ENCODE measurements at regions not wholly inside any gene's neighbourhood (a gene's known extent, or its start where the extent isn't known, plus 50 kb on each side); places are given as distances from the start of the nearest gene placed in this dataset.
"Not testable (repeated sequence)": the region's sequence is repeated elsewhere in the genome, so short reads cannot be mapped to it uniquely, and the experiment has no call there.

DNA sequence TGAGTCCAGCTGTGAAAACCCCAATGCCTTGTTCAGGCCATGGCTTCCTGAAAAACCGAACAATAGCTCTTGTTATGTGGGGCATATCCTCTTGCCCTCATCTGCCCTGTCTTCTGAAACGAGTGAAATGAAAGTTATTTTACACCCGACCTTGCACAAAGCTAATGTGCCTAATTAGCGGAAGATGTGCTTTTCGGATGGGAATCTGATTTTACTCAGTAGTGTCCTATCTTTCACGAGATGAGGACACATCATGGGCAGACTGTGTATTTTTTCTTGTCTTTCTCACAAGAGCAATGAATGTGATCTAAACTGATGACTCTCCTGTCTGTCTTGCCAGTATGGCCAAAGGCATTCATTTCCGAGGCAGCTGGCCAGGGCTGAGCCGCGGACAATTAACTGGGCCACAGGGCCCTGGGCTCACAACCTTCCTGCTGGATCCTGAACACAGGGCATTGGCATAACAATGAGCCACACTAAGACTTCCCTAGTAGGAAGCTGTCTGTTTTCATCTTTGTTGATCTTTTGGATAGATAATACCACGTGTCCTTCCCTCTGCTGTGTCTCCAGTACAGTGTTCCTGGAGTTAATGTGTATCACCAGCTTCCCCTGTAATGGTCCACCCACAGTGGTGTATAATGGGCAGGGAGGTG is 86.0 kb upstream of the HIF1A start:
- peak; percentile 75 for DNase-seq
- Mint-ChIP-seq H3K36me3 (ENCODE audit: low read depth) (no peaks in the 10 kb centered on the region), H3K4me1 (ENCODE audit: low read depth) (peaks cover 40% of the 10 kb centered on the region), H3K27me3 (ENCODE audit: insufficient read depth) (no peaks in the 10 kb centered on the region; the same call in 1 of the 2 replicates), H3K27ac (peak overlapping the region; percentile 68), H3K9me3 (no peaks in the 10 kb centered on the region), H3K4me3 (no peak overlapping the region; the same call in 1 of the 2 replicates)
- TF ChIP-seq, protein P1, sequence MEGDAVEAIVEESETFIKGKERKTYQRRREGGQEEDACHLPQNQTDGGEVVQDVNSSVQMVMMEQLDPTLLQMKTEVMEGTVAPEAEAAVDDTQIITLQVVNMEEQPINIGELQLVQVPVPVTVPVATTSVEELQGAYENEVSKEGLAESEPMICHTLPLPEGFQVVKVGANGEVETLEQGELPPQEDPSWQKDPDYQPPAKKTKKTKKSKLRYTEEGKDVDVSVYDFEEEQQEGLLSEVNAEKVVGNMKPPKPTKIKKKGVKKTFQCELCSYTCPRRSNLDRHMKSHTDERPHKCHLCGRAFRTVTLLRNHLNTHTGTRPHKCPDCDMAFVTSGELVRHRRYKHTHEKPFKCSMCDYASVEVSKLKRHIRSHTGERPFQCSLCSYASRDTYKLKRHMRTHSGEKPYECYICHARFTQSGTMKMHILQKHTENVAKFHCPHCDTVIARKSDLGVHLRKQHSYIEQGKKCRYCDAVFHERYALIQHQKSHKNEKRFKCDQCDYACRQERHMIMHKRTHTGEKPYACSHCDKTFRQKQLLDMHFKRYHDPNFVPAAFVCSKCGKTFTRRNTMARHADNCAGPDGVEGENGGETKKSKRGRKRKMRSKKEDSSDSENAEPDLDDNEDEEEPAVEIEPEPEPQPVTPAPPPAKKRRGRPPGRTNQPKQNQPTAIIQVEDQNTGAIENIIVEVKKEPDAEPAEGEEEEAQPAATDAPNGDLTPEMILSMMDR (IDR thresholded peaks at IDR 0.05) = no peak

DNA sequence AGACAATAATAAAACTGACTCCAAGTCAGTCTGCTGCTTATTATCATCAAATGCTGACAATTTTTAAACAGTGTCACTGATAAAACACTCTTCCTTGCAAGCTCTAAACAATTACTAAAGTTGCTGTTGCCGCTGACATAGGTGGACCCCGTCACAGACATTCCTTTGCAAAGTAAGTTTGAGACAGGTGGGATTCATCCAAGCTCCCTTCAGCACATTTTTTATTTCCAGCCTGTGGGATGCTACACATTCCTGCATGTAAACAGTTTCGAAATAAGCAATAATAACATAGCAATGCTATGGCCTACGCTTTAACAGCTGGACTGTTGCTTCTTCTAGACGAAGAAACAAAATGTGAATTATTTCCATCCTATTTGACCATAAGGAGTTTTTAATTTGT is 85.4 kb upstream of the HIF1A start:
- DNase-seq = no peak
- TF ChIP-seq, protein P1 (IDR thresholded peaks at IDR 0.05) = no peak
- no peaks in the 10 kb centered on the region for H3K9me3 Mint-ChIP-seq

DNA sequence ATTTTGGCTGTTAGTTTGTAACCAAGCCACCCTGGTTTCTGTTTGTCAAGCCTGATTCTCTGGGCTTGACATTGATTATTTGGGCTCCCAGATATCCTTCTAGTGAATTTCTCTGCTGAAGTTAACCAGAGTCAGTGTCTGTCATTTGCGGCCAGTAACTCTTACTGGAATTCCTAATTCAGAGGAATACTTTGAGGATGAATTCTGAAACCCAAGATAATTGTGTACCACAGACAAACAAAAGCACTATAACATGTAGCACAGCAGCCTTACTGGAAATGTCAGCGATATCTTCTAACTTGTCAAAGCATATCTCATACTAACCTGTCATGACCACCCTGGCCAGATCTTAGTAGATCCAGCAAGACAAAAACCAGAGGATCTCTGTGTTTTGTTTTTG is 84.4 kb upstream of the HIF1A start:
- no peaks in the 10 kb centered on the region for H3K36me3 Mint-ChIP-seq (ENCODE audit: low read depth)
- no peak overlapping the region for H3K27ac Mint-ChIP-seq
- DNase-seq = no peak
- peaks cover 46% of the 10 kb centered on the region for H3K4me1 Mint-ChIP-seq (ENCODE audit: low read depth)
- H3K9me3 Mint-ChIP-seq = no peaks in the 10 kb centered on the region
- no peaks in the 10 kb centered on the region; the same call in 1 of the 2 replicates for H3K27me3 Mint-ChIP-seq (ENCODE audit: insufficient read depth)
- H3K4me3 Mint-ChIP-seq = no peak overlapping the region
- TF ChIP-seq, protein P1 (IDR thresholded peaks at IDR 0.05) = no peak

More for the DNA sequence above, 85.4 kb upstream of the HIF1A start:
- Mint-ChIP-seq H3K27ac (peak overlapping the region; percentile 68; the same call in 1 of the 2 replicates), H3K36me3 (ENCODE audit: low read depth) (no peaks in the 10 kb centered on the region), H3K4me1 (ENCODE audit: low read depth) (peaks cover 40% of the 10 kb centered on the region), H3K27me3 (ENCODE audit: insufficient read depth) (no peaks in the 10 kb centered on the region; the same call in 1 of the 2 replicates), H3K4me3 (no peak overlapping the region)

DNA sequence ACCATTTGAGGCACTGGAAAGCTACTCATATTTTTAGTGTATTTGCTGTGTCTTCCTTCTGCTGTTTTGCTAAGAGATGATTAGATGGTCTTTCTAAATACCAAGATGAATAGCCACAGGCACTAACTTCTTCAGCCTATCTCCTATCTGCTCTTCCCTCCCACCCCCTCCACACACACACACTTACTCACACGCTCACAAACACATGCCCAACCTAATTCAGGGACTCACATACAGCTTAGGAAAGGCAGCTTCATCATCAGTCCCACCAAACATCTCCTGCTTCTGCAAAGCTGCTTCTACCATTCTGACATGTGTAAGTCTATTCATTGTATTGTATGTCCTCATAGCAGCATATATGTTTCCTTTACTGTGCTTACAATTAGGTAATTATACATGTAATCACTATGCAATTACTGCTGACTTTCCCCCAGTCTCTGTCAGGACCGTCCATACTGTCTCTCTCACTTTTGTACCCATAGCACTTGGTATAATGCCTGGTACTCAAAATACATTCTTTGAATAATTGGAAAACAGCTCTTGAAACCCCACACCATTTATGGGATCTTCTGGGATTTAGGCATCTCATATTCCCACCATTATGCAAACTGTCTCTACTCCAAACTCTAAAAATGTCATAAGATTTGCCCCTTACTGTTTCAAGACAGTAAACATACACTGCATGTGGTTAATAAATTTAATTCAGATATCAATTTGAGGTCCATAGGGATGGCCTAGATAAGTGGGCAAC is 83.3 kb upstream of the HIF1A start:
- Mint-ChIP-seq H3K4me1 (ENCODE audit: low read depth) (peaks cover 58% of the 10 kb centered on the region), H3K27me3 (ENCODE audit: insufficient read depth) (no peaks in the 10 kb centered on the region; the same call in 1 of the 2 replicates)

DNA sequence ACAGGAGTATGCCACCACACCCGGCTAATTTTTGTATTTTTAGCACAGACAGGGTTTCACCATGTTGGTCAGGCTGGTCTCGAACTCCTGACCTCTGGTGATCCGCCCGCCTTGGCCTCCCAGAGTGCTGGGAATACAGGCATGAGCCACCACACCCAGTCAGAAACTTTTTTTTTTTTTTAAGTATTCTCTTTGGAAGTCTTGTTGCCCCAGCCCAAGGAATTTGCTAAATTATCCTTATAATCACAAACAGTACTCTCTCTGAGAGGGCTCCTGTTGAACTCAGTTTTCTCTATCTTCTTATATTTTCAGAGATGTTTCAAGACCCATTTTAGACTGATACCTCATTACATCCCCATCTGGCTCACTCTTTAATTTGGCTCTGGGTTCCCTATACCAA is 82.3 kb upstream of the HIF1A start:
- H3K9me3 Mint-ChIP-seq; DNase-seq; H3K27me3 Mint-ChIP-seq (ENCODE audit: insufficient read depth); H3K36me3 Mint-ChIP-seq (ENCODE audit: low read depth); H3K4me3 Mint-ChIP-seq; H3K27ac Mint-ChIP-seq: not testable (repeated sequence)
- peaks cover 63% of the 10 kb centered on the region for H3K4me1 Mint-ChIP-seq (ENCODE audit: low read depth)

More for the DNA sequence above, 83.3 kb upstream of the HIF1A start:
- DNase-seq = peak; percentile 33
- H3K9me3 Mint-ChIP-seq = no peaks in the 10 kb centered on the region
- H3K4me3 Mint-ChIP-seq = no peak overlapping the region
- TF ChIP-seq, protein P1 (IDR thresholded peaks at IDR 0.05) = no peak
- H3K36me3 Mint-ChIP-seq (ENCODE audit: low read depth) = no peaks in the 10 kb centered on the region
- no peak overlapping the region for H3K27ac Mint-ChIP-seq

DNA sequence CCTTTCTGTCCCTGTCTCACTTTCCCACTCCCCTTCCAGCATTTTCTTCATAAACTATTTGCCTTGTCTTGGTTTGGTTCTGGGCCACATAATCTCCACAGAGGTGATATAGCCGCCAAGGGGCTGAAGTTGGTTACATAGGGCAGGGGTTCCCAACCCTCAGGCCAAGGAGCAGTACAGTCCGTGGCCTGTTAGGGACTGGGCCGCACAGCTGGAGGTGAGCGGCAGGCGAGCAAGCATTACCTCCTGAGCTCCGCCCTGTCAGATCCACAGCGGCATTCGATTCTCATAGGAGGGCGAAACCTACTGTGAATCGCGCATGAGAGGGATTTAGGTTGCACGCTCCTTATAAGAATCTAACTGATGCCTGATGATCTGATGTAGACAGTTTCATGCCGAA is 80.6 kb upstream of the HIF1A start:
- Mint-ChIP-seq H3K9me3 (no peaks in the 10 kb centered on the region), H3K27ac (no peak overlapping the region), H3K4me3 (no peak overlapping the region), H3K36me3 (ENCODE audit: low read depth) (no peaks in the 10 kb centered on the region), H3K27me3 (ENCODE audit: insufficient read depth) (no peaks in the 10 kb centered on the region), H3K4me1 (ENCODE audit: low read depth) (peaks cover 47% of the 10 kb centered on the region)
- TF ChIP-seq, protein P1 (IDR thresholded peaks at IDR 0.05) = no peak
- no peak for DNase-seq

Data from HFFc6 (cell line).